HepG2 (cell line): ENCODE measurements at regions not wholly inside any gene's neighbourhood (a gene's known extent, or its start where the extent isn't known, plus 50 kb on each side); places are given as distances from the start of the nearest gene placed in this dataset.

Experiments
- ATAC-seq: fragments of 200-7000 bp; cut with Tn5 transposase; 3 replicates; pipeline ENCODE4 v1.9.1; 2020; ENCODE audit warnings: mild to moderate bottlenecking, moderate library complexity
- BruUV-seq: library from RNA; stranded (reverse); fragments of 400-500 nt; replicated peaks from 2 replicates; lab custom pipeline; 2021; lab: Mats Ljungman, UMichigan
- CTCF ChIA-PET: fragments of 300-600 bp; formaldehyde crosslinking; extraction: SDS; loops from one replicate; lab custom pipeline; 2021; ENCODE audit warnings: low total read pairs, inconsistent platforms, low intra/inter-chr PET ratio; lab: Yijun Ruan, JAX
- POLR2A ChIA-PET: fragments of 350-600 bp; sonication (Branson Sonifier 250); formaldehyde crosslinking; loops from one replicate; lab custom pipeline; 2020; ENCODE audit warnings: antibody characterized with exemption, inconsistent platforms; lab: Yijun Ruan, JAX
- DNase-seq: peaks from one replicate; pipeline ENCODE4 v3.0.0-alpha.2; 2015; ENCODE audit warnings: low spot score
- FAIRE-seq: peaks from 3 replicates; lab custom pipeline; 2011; peaks lifted over from hg19 to GRCh38; lab: Jason Lieb, UNC
- H2AFZ ChIP-seq: one replicate; pipeline ENCODE4 v1.6.1; 2011; ENCODE audit warnings: low read length, inconsistent platforms
- H3K27ac ChIP-seq: fragments of 300-600 bp; 3 replicates; pipeline ENCODE4 v1.8.0; 2011; ENCODE audit warnings: mixed run types, mild to moderate bottlenecking, mixed read lengths, low read length, inconsistent platforms; ENCODE audit not compliant: insufficient read depth; ENCODE audit errors: extremely low read length
- H3K27me3 ChIP-seq, 2 experiments: fragments of 200-600 bp in 1 of 2; 2 replicates in 1 of 2; 3 replicates in 1 of 2; pipeline versions ENCODE4 v1.6.0 to v1.8.0; 2011; ENCODE audit warnings: low read length in 2 of 2, mild to moderate bottlenecking in 2 of 2, moderate library complexity in 2 of 2, inconsistent platforms in 1 of 2; ENCODE audit not compliant: insufficient read depth in 2 of 2, control insufficient read depth in 1 of 2
- H3K36me3 ChIP-seq, 2 experiments: fragments of 200-600 bp in 1 of 2; replicated peaks in 1 of 2; 2 replicates in 1 of 2; 3 replicates in 1 of 2; pipeline versions ENCODE4 v1.5.1 to v1.8.0; 2011; ENCODE audit warnings: low read length in 2 of 2, inconsistent platforms in 1 of 2; ENCODE audit not compliant: insufficient read depth in 2 of 2, control insufficient read depth in 1 of 2
- H3K4me1 ChIP-seq: 2 replicates; pipeline ENCODE4 v1.5.1; 2012; ENCODE audit warnings: low read length, inconsistent platforms; ENCODE audit not compliant: insufficient read depth
- H3K4me2 ChIP-seq: 2 replicates; pipeline ENCODE4 v1.6.0; 2011; ENCODE audit warnings: low read depth, low read length, inconsistent platforms
- H3K4me3 ChIP-seq, 3 experiments: fragments of 200-600 bp in 1 of 3; sonication (generic), shearing (Covaris generic) in 1 of 3; replicated peaks in 1 of 3; 2 replicates each; pipeline ENCODE4 v1.5.1; 2011 to 2016; ENCODE audit warnings: low read length in 3 of 3, inconsistent platforms in 2 of 3, low read depth in 2 of 3, mild to moderate bottlenecking in 2 of 3, control low read depth in 1 of 3, mixed read lengths in 1 of 3; ENCODE audit not compliant: insufficient read depth in 1 of 3
- H3K79me2 ChIP-seq: one replicate; pipeline ENCODE4 v1.6.1; 2011; ENCODE audit warnings: low read length, inconsistent platforms; ENCODE audit not compliant: insufficient read depth
- H3K9ac ChIP-seq: 2 replicates; pipeline ENCODE4 v1.6.0; 2011; ENCODE audit warnings: mild to moderate bottlenecking, low read depth, low read length, inconsistent platforms; ENCODE audit not compliant: insufficient read depth
- H3K9me3 ChIP-seq: 2 replicates; pipeline ENCODE4 v1.5.1; 2012; ENCODE audit warnings: mild to moderate bottlenecking, low read length
- H4K20me1 ChIP-seq: 2 replicates; pipeline ENCODE4 v1.6.0; 2011; ENCODE audit warnings: inconsistent platforms, mild to moderate bottlenecking, low read length, moderate library complexity; ENCODE audit not compliant: insufficient read depth
- ARHGAP35 ChIP-seq: sonication (generic); formaldehyde crosslinking; IDR thresholded peaks from 2 replicates; pipeline ENCODE4 v1.9.0; 2022; ENCODE audit warnings: mild to moderate bottlenecking, inconsistent platforms, moderate library complexity, missing genetic modification reagents, borderline replicate concordance
- NONO ChIP-seq, 2 experiments: fragments of 450-650 bp in 1 of 2; sonication (generic) in 1 of 2; formaldehyde crosslinking in 1 of 2; IDR thresholded peaks in 1 of 2; conservative IDR thresholded peaks in 1 of 2; 2 replicates each; pipeline versions ENCODE4 v1.6.1 to v1.8.0; 2017 to 2022; ENCODE audit warnings: mild to moderate bottlenecking in 1 of 2, missing genetic modification reagents in 1 of 2, moderate library complexity in 1 of 2
- PPARG ChIP-seq: conservative IDR thresholded peaks from 2 replicates; pipeline ENCODE4 v1.6.1; 2016; ENCODE audit warnings: missing biosample characterization, missing genetic modification reagents
- RBM22 ChIP-seq: fragments of 200-400 bp; formaldehyde crosslinking; optimal IDR thresholded peaks from 2 replicates; pipeline ENCODE3; 2017; ENCODE audit warnings: mild to moderate bottlenecking, low read length, moderate library complexity
- ZNF484 ChIP-seq: sonication (generic); formaldehyde crosslinking; IDR thresholded peaks from 2 replicates; pipeline ENCODE4 v1.5.1; 2020; ENCODE audit warnings: mild to moderate bottlenecking, low read depth, missing genetic modification reagents, borderline replicate concordance
- ZNF550 ChIP-seq: sonication (generic); formaldehyde crosslinking; IDR thresholded peaks from 2 replicates; pipeline ENCODE4 v1.4.0; 2020; ENCODE audit warnings: mild to moderate bottlenecking, missing genetic modification reagents, borderline replicate concordance
- ZNF557 ChIP-seq: sonication (generic); formaldehyde crosslinking; IDR thresholded peaks from 2 replicates; pipeline ENCODE4 v1.4.0; 2020; ENCODE audit warnings: missing genetic modification reagents
- ZNF850 ChIP-seq: sonication (generic); formaldehyde crosslinking; conservative IDR thresholded peaks from 2 replicates; pipeline ENCODE4 v1.9.0; 2021; ENCODE audit warnings: mild to moderate bottlenecking, missing genetic modification reagents
- ZSCAN20 ChIP-seq: sonication (generic); formaldehyde crosslinking; IDR thresholded peaks from 2 replicates; pipeline ENCODE4 v1.4.0; 2020; ENCODE audit warnings: missing genetic modification reagents, mild to moderate bottlenecking, borderline replicate concordance
- WGBS: methylation state at CpG from one replicate; pipeline ENCODE4 v1.1.6; 2017; ENCODE audit warnings: low lambda C conversion rate; 5-methylcytosine and 5-hydroxymethylcytosine counted together
- in situ Hi-C: cut with HindIII; loops from 2 replicates; pipeline ENCODE4 v1.10.0; 2017; ENCODE audit warnings: low pct_unique_long_range_greater_than_20kb; ENCODE audit not compliant: extremely low pct_ligation_motif_present
- intact Hi-C: fragments of 100-400 bp; cut with micrococcal nuclease; formaldehyde crosslinking; loops from one replicate; pipeline ENCODE4 v1.10.0; 2022; ENCODE audit not compliant: unreplicated experiment
- TF ChIP-seq, protein P1 (sequence below): sonication (generic); formaldehyde crosslinking; IDR thresholded peaks from 2 replicates; pipeline ENCODE4 v1.4.0; 2020; ENCODE audit warnings: mild to moderate bottlenecking, missing genetic modification reagents, borderline replicate concordance
- TF ChIP-seq, protein P2 (sequence below): sonication (generic); formaldehyde crosslinking; IDR thresholded peaks from 2 replicates; pipeline ENCODE4 v1.4.0; 2020; ENCODE audit warnings: low read depth, mild to moderate bottlenecking, missing genetic modification reagents
- TF ChIP-seq, protein P3 (sequence below): sonication (generic); formaldehyde crosslinking; IDR thresholded peaks from 2 replicates; pipeline ENCODE4 v1.4.0; 2020; ENCODE audit warnings: mild to moderate bottlenecking, missing genetic modification reagents

DNA sequence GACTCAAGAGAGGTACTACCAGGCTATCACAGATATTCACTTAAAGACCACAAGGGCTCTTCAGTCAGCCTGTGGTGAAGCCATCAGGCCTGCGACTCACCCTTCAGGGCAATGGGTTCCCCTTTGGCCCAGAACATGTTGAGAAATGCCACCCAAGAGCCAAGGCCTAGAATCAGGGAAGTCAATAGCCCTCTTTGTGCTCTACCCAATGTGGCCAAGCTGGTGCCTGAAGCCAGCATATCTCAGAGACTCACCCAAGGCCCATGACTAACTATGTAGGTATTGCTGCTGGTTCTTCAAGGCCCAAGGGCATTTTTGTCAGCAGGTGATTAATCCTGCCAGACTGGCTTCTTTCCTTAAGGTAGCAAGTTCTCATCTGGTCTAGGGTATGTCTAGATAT, 338.9 kb upstream of the SETBP1 start:
- Histone ChIP-seq H3K36me3 (no peaks in the 10 kb centered on the region), H3K4me1 (no peaks in the 10 kb centered on the region), H3K4me2 (no peak overlapping the region), H3K4me3 (no peak overlapping the region), H4K20me1 (no peaks in the 10 kb centered on the region), H3K27me3 (no peaks in the 10 kb centered on the region), H3K9ac (no peak overlapping the region), H3K9me3 (peaks cover 88% of the 10 kb centered on the region), H3K79me2 (no peaks in the 10 kb centered on the region), H2AFZ (no peak overlapping the region), H3K27ac (no peak overlapping the region)
- TF ChIP-seq ZNF557 (CRISPR knock-in tag) (no peak), ZSCAN20 (CRISPR knock-in tag) (no peak), ARHGAP35 (CRISPR knock-in tag) (no peak), NONO (IDR thresholded peaks at IDR 0.05) (no peak), NONO (CRISPR knock-in tag; conservative IDR thresholded peaks at IDR 0.05) (no peak), ZNF484 (no peak), ZNF850 (no peak), ZNF550 (CRISPR knock-in tag) (no peak), PPARG (CRISPR knock-in tag) (no peak), RBM22 (no peak)
- TF ChIP-seq, protein P1, sequence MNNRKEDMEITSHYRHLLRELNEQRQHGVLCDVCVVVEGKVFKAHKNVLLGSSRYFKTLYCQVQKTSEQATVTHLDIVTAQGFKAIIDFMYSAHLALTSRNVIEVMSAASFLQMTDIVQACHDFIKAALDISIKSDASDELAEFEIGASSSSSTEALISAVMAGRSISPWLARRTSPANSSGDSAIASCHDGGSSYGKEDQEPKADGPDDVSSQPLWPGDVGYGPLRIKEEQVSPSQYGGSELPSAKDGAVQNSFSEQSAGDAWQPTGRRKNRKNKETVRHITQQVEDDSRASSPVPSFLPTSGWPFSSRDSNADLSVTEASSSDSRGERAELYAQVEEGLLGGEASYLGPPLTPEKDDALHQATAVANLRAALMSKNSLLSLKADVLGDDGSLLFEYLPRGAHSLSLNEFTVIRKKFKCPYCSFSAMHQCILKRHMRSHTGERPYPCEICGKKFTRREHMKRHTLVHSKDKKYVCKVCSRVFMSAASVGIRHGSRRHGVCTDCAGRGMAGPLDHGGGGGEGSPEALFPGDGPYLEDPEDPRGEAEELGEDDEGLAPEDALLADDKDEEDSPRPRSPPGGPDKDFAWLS (CRISPR knock-in tag): no peak
- TF ChIP-seq, protein P2, sequence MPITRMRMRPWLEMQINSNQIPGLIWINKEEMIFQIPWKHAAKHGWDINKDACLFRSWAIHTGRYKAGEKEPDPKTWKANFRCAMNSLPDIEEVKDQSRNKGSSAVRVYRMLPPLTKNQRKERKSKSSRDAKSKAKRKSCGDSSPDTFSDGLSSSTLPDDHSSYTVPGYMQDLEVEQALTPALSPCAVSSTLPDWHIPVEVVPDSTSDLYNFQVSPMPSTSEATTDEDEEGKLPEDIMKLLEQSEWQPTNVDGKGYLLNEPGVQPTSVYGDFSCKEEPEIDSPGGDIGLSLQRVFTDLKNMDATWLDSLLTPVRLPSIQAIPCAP (CRISPR knock-in tag): no peak
- TF ChIP-seq, protein P3, sequence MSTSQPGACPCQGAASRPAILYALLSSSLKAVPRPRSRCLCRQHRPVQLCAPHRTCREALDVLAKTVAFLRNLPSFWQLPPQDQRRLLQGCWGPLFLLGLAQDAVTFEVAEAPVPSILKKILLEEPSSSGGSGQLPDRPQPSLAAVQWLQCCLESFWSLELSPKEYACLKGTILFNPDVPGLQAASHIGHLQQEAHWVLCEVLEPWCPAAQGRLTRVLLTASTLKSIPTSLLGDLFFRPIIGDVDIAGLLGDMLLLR (CRISPR knock-in tag): no peak
- no TSS peak for BruUV-seq
- ATAC-seq (no peak), FAIRE-seq (no peak), DNase-seq (no peak)
- no CpG with 5 or more reads among the region's 1 CpG for WGBS
- ChIA-PET POLR2A (no interaction called here), CTCF (no interaction called here)
- intact Hi-C loops (no loop called here), in situ Hi-C loops (no loop called here)
